ENCODE measurements at regions not wholly inside any gene's neighbourhood (a gene's known extent, or its start where the extent isn't known, plus 50 kb on each side); places are given as distances from the start of the nearest gene placed in this dataset.
A peak's percentile ranks its signal among the peaks of the same experiment; 100 is the strongest.
"Not testable (repeated sequence)": the region's sequence is repeated elsewhere in the genome, so short reads cannot be mapped to it uniquely, and the experiment has no call there.

DNA sequence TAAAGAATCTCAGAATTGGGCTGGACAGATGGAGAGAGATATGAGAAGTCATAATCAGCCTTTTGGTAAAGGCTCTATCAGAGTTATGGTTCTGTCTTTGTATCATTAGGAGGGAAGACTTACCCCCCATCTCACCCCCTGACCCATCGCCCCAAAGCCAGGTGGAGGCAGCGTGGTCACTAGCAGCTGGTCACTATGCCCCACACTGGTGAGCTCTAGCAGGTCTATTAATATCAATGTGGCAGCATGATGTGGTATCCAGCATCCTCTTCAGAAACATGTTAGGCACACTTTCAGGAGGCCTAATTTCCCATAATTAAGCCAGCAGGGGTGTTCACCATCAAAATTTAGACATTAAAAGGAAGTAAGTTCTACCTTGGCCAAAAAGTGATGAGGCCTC lies 183.8 kb upstream of the COX10 start:
- Histone ChIP-seq H3K9me3 (no peaks in the 10 kb centered on the region), H3K27ac (peak overlapping the region; percentile 36 to 75 (median 65)), H3K27me3 (no peaks in the 10 kb centered on the region), H3K36me3 (no peaks in the 10 kb centered on the region), H3K4me3 (no peak overlapping the region), H3K4me1 (peaks cover 0 to 41% (median 15%) of the 10 kb centered on the region in 3 donors)
- no peak for ATAC-seq
- TF ChIP-seq POLR2A (IDR thresholded peaks at IDR 0.05) (no peak), EP300 (IDR thresholded peaks at IDR 0.05) (no peak), POLR2AphosphoS5 (IDR thresholded peaks at IDR 0.05) (no peak)
- TF ChIP-seq, protein P1, sequence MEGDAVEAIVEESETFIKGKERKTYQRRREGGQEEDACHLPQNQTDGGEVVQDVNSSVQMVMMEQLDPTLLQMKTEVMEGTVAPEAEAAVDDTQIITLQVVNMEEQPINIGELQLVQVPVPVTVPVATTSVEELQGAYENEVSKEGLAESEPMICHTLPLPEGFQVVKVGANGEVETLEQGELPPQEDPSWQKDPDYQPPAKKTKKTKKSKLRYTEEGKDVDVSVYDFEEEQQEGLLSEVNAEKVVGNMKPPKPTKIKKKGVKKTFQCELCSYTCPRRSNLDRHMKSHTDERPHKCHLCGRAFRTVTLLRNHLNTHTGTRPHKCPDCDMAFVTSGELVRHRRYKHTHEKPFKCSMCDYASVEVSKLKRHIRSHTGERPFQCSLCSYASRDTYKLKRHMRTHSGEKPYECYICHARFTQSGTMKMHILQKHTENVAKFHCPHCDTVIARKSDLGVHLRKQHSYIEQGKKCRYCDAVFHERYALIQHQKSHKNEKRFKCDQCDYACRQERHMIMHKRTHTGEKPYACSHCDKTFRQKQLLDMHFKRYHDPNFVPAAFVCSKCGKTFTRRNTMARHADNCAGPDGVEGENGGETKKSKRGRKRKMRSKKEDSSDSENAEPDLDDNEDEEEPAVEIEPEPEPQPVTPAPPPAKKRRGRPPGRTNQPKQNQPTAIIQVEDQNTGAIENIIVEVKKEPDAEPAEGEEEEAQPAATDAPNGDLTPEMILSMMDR (IDR thresholded peaks at IDR 0.05): no peak
- WGBS, 2 donors (ENCODE audit: low coverage in 1 of 2): 88% methylated on average over 2 of the region's 2 CpGs; no CpG with 5 or more reads in 1 of the 2 donors

DNA sequence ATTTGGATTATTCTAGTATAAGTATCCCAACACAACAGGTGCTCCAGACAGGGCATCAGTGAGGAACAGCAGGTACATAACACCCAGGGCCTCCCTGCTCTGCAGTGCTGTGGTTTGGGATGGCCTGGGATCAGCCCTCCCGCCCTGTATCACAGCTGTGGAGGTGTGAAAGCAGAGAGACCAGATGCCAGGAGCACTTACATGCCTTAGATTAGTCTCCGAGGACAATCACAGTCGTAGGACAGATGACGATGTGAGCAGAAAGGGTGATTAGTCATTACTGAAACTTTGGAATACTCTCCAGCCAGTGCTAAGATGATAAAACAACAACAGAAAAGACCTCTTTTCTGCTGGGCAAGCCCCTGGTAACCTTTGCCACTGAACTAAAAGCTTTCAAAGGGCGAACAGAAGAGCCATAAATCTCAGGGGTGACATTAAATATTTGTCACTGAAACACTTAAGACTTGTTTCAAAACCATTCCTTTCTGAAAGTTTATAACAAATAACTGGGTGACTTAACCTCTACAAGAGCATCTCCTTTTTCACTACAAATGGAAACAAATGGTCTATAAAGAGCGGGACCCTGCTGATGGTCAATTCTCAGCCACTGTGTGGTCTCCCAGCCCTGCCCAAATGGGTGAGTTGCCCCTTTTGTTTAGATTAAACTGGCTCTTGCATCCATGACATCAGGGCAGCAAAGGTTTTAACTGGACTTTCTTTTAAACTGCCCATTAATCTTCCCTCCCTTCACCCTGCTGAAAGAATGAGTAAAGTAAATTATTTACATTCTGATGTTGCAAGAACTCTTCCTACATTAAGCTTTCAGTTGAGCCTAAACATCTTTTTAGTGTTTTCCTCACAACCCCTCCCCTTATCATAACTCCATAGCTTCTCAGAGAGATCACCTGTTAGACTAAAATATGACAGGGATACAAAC lies 183.1 kb upstream of the COX10 start:
- WGBS, 2 donors (ENCODE audit: low coverage in 1 of 2): 27 to 50% methylated on average over 5 to 6 of the region's 6 CpGs
- Histone ChIP-seq H3K27me3 (no peaks in the 10 kb centered on the region), H3K9me3 (no peaks in the 10 kb centered on the region), H3K4me1 (peaks cover 0 to 41% (median 15%) of the 10 kb centered on the region in 3 donors), H3K4me3 (no peak overlapping the region), H3K36me3 (no peaks in the 10 kb centered on the region), H3K27ac (peak overlapping the region; percentile 61 to 75 (median 65))
- peak; percentile 44 for ATAC-seq
- TF ChIP-seq, protein P1 (IDR thresholded peaks at IDR 0.05): no peak
- no peak for TF ChIP-seq EP300 (IDR thresholded peaks at IDR 0.05)
- TF ChIP-seq POLR2AphosphoS5 (IDR thresholded peaks at IDR 0.05): no peak
- no peak for TF ChIP-seq POLR2A (IDR thresholded peaks at IDR 0.05)

DNA sequence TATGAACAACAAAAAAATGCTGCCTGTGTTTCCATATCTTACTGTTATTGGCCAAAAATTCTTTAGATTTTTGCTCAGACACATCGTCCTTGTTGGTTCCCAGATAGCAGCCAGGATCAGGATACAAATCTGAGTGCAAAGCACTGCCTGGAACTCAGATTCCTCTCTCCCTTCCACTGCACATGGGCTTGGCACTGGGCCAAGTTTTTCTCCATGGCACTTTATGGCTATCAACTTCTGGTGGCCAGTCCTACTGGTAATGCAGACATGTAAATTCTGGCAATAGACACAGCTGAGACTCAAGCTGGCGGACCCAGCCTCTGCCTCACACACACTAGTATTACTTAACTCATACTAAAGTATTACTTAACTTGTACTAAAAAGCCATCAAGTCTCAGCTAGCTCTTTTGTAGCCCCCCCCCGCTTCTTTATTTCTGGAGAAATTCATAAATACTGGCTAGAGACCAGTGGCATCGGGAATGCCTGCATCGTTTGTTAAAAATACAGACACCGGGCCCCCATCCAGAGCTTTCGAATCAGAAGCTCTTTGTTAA lies 181.2 kb upstream of the COX10 start:
- peak; percentile 55 for ATAC-seq
- TF ChIP-seq, protein P1 (IDR thresholded peaks at IDR 0.05): no peak
- TF ChIP-seq EP300 (IDR thresholded peaks at IDR 0.05): no peak
- TF ChIP-seq POLR2A (IDR thresholded peaks at IDR 0.05): no peak
- no peak for TF ChIP-seq POLR2AphosphoS5 (IDR thresholded peaks at IDR 0.05)
- Histone ChIP-seq H3K4me1 (peaks cover 0 to 41% (median 15%) of the 10 kb centered on the region in 3 donors), H3K9me3 (no peaks in the 10 kb centered on the region), H3K4me3 (no peak overlapping the region), H3K36me3 (no peaks in the 10 kb centered on the region), H3K27ac (peak overlapping the region; percentile 45 to 75 (median 65)), H3K27me3 (no peaks in the 10 kb centered on the region)
- 45 to 56% methylated on average over 4 to 7 of the region's 7 CpGs for WGBS, 2 donors (ENCODE audit: low coverage in 1 of 2)

DNA sequence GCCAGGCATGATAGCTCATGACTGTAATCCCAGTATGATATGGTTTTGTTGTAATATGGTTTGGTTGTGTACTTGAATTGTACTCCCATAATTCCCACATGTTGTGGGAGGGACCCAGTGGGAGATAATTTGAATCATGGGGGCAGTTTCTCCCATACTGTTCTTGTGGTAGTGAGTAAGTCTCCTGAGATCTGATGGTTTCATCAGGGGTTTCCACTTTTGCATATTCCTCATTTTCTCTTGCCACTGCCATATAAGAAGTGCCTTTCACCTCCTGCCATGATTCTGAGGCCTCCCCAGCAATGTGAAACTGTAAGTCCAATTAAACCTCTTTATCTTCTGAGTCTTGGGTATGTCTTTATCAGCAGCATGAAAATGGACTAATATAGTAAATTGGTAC lies 160.3 kb upstream of the COX10 start:
- not testable (repeated sequence) for H3K27me3 ChIP-seq, H3K4me1 ChIP-seq, ATAC-seq, H3K36me3 ChIP-seq, H3K27ac ChIP-seq, H3K4me3 ChIP-seq, H3K9me3 ChIP-seq

DNA sequence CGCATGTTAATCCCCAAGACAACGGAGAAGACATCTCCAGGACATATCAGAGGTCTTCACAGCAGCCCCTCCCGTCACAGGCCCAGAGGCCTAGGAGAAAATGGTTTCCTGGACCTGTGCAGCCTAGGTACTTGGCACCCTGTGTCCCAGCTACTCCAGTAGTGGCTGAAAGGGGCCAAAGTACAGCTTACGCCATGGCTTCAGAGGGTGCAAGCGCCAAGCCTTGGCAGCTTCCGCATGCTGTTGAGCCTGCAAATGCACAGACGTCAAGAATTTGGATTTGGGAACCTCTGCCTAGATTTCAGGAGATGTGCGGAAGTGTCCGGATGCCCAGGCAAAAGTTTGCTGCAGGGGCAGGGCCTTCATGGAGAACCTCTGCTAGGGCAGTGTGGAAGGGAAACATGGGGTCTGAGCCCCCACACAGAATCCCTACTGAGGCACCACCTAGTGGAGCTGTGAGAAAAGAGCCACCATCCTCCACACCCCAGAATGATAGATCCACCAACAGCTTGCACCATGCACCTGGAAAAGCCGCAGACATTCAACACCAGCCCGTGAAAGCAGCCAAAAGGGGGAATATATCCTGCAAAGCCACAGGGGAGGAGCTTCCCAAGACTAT lies 159.3 kb upstream of the COX10 start:
- Histone ChIP-seq H3K27ac (no peak overlapping the region), H3K36me3 (no peaks in the 10 kb centered on the region), H3K4me1 (no peaks in the 10 kb centered on the region), H3K4me3 (no peak overlapping the region), H3K27me3 (no peaks in the 10 kb centered on the region), H3K9me3 (no peaks in the 10 kb centered on the region)
- no peak for TF ChIP-seq POLR2A (IDR thresholded peaks at IDR 0.05)
- no peak for TF ChIP-seq EP300 (IDR thresholded peaks at IDR 0.05)
- TF ChIP-seq POLR2AphosphoS5 (IDR thresholded peaks at IDR 0.05): no peak
- TF ChIP-seq, protein P1 (IDR thresholded peaks at IDR 0.05): no peak
- WGBS, 2 donors (ENCODE audit: low coverage in 1 of 2): 73 to 87% methylated on average over 2 to 9 of the region's 11 CpGs
- ATAC-seq: no peak

All from gastroesophageal sphincter (tissue), 4 donors.